ENCODE measurements at regions not wholly inside any gene's neighbourhood (a gene's known extent, or its start where the extent isn't known, plus 50 kb on each side); places are given as distances from the start of the nearest gene placed in this dataset.

DNA sequence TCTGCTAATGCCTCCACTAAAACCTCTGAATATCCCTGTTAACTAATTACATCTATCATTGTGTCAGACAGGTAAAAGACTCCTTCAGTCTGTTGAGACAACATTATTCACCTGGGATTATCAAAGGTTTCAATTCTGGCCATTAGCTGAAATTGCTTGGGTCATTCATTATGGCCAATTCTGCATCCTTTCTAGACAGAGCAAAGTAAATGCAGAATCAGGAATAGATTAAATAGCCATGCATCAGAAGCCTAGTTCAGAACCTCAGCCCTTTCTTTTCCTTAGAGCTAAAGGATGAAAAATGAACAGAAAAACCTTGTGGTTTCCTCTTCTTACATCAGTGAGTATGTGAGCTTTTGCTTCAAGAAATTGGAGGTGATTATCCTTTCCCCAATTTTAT is 665.4 kb upstream of the CAMK1G start:
- no peak overlapping the region for H3K27ac ChIP-seq

DNA sequence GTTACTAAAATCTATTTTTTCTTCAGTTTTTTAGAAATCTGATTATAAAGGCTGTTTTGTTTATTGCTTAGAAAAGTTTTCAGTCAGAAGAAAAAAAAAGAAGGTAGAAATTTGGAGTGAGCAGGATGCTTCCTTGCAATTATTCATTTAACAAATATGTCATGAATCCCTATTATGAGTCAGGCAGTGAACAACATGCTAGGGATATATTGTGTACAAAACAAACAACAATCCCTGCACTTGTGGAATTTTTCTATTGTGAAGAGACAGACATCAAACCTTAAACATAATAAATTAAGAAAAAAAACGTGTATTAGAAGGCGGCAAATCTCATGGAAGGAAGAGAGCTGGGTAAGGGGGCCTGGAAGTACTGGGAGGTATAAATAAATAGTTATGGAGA is 664.1 kb upstream of the CAMK1G start:
- TF ChIP-seq, protein P1, sequence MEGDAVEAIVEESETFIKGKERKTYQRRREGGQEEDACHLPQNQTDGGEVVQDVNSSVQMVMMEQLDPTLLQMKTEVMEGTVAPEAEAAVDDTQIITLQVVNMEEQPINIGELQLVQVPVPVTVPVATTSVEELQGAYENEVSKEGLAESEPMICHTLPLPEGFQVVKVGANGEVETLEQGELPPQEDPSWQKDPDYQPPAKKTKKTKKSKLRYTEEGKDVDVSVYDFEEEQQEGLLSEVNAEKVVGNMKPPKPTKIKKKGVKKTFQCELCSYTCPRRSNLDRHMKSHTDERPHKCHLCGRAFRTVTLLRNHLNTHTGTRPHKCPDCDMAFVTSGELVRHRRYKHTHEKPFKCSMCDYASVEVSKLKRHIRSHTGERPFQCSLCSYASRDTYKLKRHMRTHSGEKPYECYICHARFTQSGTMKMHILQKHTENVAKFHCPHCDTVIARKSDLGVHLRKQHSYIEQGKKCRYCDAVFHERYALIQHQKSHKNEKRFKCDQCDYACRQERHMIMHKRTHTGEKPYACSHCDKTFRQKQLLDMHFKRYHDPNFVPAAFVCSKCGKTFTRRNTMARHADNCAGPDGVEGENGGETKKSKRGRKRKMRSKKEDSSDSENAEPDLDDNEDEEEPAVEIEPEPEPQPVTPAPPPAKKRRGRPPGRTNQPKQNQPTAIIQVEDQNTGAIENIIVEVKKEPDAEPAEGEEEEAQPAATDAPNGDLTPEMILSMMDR (conservative IDR thresholded peaks at IDR 0.05) = no peak
- H3K27ac ChIP-seq = no peak overlapping the region

More for the DNA sequence above, 665.4 kb upstream of the CAMK1G start:
- TF ChIP-seq, protein P1 (conservative IDR thresholded peaks at IDR 0.05) = no peak

DNA sequence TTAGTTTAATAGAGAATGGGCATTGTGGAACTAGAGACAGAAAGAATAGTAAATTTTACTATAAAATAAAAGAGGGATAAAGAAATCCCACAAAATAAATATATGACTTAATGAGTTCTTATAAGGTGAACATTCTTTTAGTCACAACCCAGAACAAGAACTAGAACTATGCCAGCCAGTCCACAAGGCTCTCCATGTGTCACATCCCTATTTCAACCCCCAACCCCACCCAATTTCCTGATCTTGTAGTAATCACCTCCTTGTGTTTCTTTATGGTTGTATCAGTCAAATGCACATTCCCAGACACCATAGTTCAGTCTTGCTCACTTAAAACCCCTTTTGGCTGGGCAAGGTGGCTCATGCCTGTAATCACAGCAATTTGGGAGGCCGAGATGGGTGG is 662.3 kb upstream of the CAMK1G start:
- TF ChIP-seq, protein P1 (conservative IDR thresholded peaks at IDR 0.05) = no peak

DNA sequence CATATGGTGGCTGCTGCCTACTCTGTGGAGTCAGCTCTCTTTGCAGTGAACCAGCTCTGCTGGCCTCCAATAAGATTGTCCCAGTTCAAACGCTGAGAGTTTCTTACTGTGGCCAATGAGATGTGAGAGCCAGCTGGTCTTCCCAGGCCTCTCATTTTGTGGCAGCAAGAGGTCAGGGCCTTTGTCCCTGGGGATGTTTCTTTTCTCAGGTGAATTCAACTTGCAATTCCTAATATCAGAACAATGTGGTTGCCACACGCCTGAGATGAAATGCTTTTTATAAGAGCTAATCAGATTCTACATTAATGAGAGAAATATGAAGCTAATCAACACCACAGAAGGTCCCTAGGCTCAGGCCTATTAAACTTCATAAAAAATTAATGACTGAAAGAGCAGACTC is 660.1 kb upstream of the CAMK1G start:
- no peak overlapping the region for H3K27ac ChIP-seq
- TF ChIP-seq, protein P1 (conservative IDR thresholded peaks at IDR 0.05) = no peak

More for the DNA sequence above, 662.3 kb upstream of the CAMK1G start:
- H3K27ac ChIP-seq = no peak overlapping the region

DNA sequence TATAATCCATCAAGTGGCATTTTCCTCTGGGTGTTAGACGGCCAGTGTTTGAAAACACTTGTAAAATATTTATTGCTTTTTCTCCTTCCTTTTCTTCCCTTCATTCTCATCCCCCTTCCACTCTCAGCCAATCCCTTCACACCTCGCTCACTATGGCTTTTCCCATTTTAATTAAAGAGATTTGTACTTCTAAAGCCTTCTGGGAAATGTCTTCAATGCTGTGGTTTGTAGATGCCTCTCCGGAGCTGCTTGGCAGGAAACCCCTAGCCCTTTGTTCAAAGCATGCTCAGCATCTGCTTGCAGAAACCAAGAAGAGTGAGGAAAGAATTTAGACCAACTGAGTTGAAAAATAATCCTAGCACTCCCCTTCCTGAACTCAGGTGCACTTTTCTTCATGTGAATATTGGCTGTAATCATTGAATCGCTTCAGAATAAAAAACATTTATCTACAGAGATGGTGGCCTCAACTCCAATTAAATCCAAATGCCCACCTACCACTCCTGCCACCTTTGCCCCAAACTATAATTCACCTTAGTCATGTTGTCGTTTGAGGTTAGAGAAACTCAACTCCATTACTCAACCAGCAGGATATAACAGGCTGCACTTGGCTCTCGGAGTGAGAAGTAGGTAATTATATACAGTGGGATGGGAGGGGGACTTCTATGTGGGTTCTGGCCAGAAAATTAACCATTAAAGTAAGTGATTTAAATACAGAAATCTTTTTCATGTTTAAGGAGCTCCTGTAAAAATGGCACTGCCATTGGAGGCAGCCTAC is 659.4 kb upstream of the CAMK1G start:
- H3K27ac ChIP-seq = no peak overlapping the region
- TF ChIP-seq, protein P1 (conservative IDR thresholded peaks at IDR 0.05) = no peak

DNA sequence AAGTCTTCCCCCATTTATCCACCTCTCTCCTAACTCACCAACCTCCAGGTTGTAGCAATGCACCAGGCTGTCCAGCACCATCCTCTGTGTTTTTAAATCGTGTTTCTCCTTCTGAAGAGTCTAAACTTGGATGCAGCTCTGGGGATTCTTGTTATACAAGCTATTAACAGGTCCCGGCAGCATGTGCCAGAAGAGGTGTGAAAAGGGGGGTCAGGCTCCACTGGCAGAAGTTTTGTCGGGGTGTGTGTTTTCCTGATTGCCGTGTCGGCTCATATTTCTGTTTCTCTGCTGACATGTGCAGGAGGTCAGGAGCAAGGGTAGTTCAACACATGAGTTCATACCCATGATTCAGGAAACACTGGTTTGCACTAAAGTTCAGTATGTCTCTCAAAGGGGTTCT is 658.6 kb upstream of the CAMK1G start:
- H3K27ac ChIP-seq = no peak overlapping the region
- TF ChIP-seq, protein P1 (conservative IDR thresholded peaks at IDR 0.05) = no peak

DNA sequence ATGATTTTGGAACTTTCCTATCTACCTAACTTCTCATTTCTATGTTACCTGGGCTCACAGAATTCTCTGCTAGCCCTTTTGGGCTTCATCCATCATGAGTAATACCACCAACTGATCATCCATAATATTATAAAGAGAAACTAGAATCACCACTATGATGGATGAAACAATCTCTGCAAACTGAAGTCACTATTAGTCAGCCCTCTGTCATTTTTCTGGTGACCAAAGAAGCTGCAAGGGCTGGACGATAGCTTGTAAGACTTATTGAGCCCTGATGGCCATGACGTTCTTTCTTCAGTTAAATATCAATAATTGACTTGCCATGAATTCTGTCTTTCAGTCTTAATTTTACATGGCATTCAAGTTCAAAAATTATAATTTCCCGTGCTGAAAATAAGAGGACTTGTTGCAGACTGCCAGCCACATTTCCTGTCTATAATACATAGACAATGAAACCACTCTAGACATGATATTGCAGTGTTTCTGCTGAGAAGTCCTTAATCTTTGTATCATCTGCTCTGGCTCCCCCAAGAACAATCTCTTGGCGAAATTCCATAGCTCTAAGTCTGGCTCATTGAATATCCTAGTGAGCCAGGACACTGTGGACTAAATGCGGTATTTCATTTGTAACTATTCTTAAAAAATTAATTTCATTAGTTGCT is 655.0 kb upstream of the CAMK1G start:
- H3K27ac ChIP-seq = no peak overlapping the region
- TF ChIP-seq, protein P1 (conservative IDR thresholded peaks at IDR 0.05) = no peak
